ENCODE measurements at regions not wholly inside any gene's neighbourhood (a gene's known extent, or its start where the extent isn't known, plus 50 kb on each side); places are given as distances from the start of the nearest gene placed in this dataset.

GRCh38 chr7:25809441-25809840, 342.6 kb upstream of the NFE2L3 start:
- Mint-ChIP-seq H3K36me3 (ENCODE audit: unreplicated experiment) (peaks cover 3% of the 10 kb centered on the region), H3K4me3 (ENCODE audit: unreplicated experiment) (no peak overlapping the region), H3K4me1 (ENCODE audit: unreplicated experiment) (peaks cover 65% of the 10 kb centered on the region), H3K27me3 (ENCODE audit: unreplicated experiment) (no peaks in the 10 kb centered on the region), H3K9me3 (ENCODE audit: unreplicated experiment) (no peaks in the 10 kb centered on the region), H3K27ac (ENCODE audit: unreplicated experiment) (peak overlapping the region; percentile 90)
- DNase-seq (ENCODE audit: extremely low spot score, unreplicated experiment): no peak
- no peak for TF ChIP-seq CTCF (IDR thresholded peaks at IDR 0.05)

GRCh38 chr7:25812086-25812850, 339.7 kb upstream of the NFE2L3 start:
- H3K4me1 Mint-ChIP-seq (ENCODE audit: unreplicated experiment): peaks cover 44% of the 10 kb centered on the region
- H3K4me3 Mint-ChIP-seq (ENCODE audit: unreplicated experiment): no peak overlapping the region

GRCh38 chr7:25813381-25813780, 338.6 kb upstream of the NFE2L3 start:
- Mint-ChIP-seq H3K9me3 (ENCODE audit: unreplicated experiment) (peaks cover 13% of the 10 kb centered on the region), H3K4me3 (ENCODE audit: unreplicated experiment) (no peak overlapping the region), H3K27ac (ENCODE audit: unreplicated experiment) (no peak overlapping the region), H3K4me1 (ENCODE audit: unreplicated experiment) (peaks cover 36% of the 10 kb centered on the region), H3K36me3 (ENCODE audit: unreplicated experiment) (peaks cover 3% of the 10 kb centered on the region), H3K27me3 (ENCODE audit: unreplicated experiment) (no peaks in the 10 kb centered on the region)
- no peak for TF ChIP-seq CTCF (IDR thresholded peaks at IDR 0.05)
- no peak for DNase-seq (ENCODE audit: extremely low spot score, unreplicated experiment)

More at GRCh38 chr7:25812086-25812850, 339.7 kb upstream of the NFE2L3 start:
- Mint-ChIP-seq H3K36me3 (ENCODE audit: unreplicated experiment) (peaks cover 3% of the 10 kb centered on the region), H3K27ac (ENCODE audit: unreplicated experiment) (no peak overlapping the region), H3K9me3 (ENCODE audit: unreplicated experiment) (peaks cover 6% of the 10 kb centered on the region), H3K27me3 (ENCODE audit: unreplicated experiment) (no peaks in the 10 kb centered on the region)
- TF ChIP-seq CTCF (IDR thresholded peaks at IDR 0.05): no peak
- no peak for DNase-seq (ENCODE audit: extremely low spot score, unreplicated experiment)

- no peak for DNase-seq (ENCODE audit: extremely low spot score, unreplicated experiment)
- Mint-ChIP-seq H3K27ac (ENCODE audit: unreplicated experiment) (no peak overlapping the region), H3K4me1 (ENCODE audit: unreplicated experiment) (peaks cover 17% of the 10 kb centered on the region), H3K36me3 (ENCODE audit: unreplicated experiment) (peaks cover 6% of the 10 kb centered on the region), H3K4me3 (ENCODE audit: unreplicated experiment) (no peak overlapping the region), H3K9me3 (ENCODE audit: unreplicated experiment) (peaks cover 16% of the 10 kb centered on the region), H3K27me3 (ENCODE audit: unreplicated experiment) (no peaks in the 10 kb centered on the region)
- TF ChIP-seq CTCF (IDR thresholded peaks at IDR 0.05): no peak
Observed at GRCh38 chr7:25815711-25816110, 336.3 kb upstream of the NFE2L3 start.

DNA sequence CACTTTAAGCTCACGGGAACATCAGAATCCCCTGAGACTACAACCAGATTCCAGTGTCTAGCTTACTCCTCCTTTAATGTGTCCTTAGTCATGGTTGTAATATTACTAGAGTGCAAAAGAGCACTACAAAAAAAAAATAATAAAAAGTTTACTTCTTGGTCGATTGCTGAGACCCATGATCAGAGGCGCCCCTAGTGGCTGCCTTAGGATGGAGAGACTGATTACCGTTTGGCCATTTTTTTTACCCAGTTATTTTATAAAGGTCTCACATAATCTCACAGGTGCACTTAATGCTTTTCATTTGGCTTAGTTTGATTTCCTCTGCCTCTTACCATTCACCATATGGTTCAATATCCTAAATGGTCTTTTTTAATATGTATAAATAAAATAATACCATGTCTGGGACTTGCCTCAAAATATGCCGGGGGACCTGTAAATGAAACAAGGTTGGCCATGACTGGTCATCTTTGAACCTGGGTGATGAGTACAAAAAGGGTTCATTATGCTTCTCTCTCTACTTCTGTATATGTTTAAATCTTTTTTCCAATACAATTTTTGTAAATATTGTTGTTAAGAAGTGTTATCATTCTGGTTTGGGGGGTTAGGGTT, 331.5 kb upstream of the NFE2L3 start:
- Mint-ChIP-seq H3K27me3 (ENCODE audit: unreplicated experiment) (no peaks in the 10 kb centered on the region), H3K4me1 (ENCODE audit: unreplicated experiment) (peaks cover 20% of the 10 kb centered on the region), H3K27ac (ENCODE audit: unreplicated experiment) (no peak overlapping the region), H3K36me3 (ENCODE audit: unreplicated experiment) (peaks cover 5% of the 10 kb centered on the region), H3K9me3 (ENCODE audit: unreplicated experiment) (peaks cover 20% of the 10 kb centered on the region), H3K4me3 (ENCODE audit: unreplicated experiment) (no peak overlapping the region)
- TF ChIP-seq CTCF (IDR thresholded peaks at IDR 0.05): peak; percentile 51
- no peak for DNase-seq (ENCODE audit: extremely low spot score, unreplicated experiment)
